Ectodermal cell (in vitro differentiated cells): ENCODE measurements at regions not wholly inside any gene's neighbourhood (a gene's known extent, or its start where the extent isn't known, plus 50 kb on each side); places are given as distances from the start of the nearest gene placed in this dataset.

Experiments used
- H3K27ac ChIP-seq: 2 replicates; pipeline ENCODE4 v1.7.0; 2013; ENCODE audit warnings: mild to moderate bottlenecking, low read depth, low read length; ENCODE audit not compliant: insufficient read depth, poor library complexity, severe bottlenecking
- H3K27me3 ChIP-seq: 2 replicates; pipeline ENCODE4 v1.7.0; 2013; ENCODE audit warnings: mild to moderate bottlenecking, low read length; ENCODE audit not compliant: insufficient read depth, control insufficient read depth, poor library complexity, severe bottlenecking
- H3K36me3 ChIP-seq: one replicate; pipeline ENCODE4 v1.7.0; 2013; ENCODE audit warnings: low read length; ENCODE audit not compliant: control insufficient read depth, insufficient read depth
- H3K4me1 ChIP-seq: one replicate; pipeline ENCODE4 v1.7.0; 2013; ENCODE audit warnings: low read length; ENCODE audit not compliant: control insufficient read depth, insufficient read depth
- H3K4me3 ChIP-seq: 2 replicates; pipeline ENCODE4 v1.7.0; 2013; ENCODE audit warnings: low read depth, low read length, control low read depth; ENCODE audit not compliant: insufficient read depth
- H3K9me3 ChIP-seq: 2 replicates; pipeline ENCODE4 v1.7.0; 2013; ENCODE audit warnings: mild to moderate bottlenecking, low read length, moderate library complexity; ENCODE audit not compliant: control insufficient read depth
- WGBS, 2 experiments: methylation state at CpG; one replicate each; pipeline ENCODE4 v1.1.7; 2013; ENCODE audit warnings: missing lambda C conversion rate in 2 of 2; 5-methylcytosine and 5-hydroxymethylcytosine counted together

DNA sequence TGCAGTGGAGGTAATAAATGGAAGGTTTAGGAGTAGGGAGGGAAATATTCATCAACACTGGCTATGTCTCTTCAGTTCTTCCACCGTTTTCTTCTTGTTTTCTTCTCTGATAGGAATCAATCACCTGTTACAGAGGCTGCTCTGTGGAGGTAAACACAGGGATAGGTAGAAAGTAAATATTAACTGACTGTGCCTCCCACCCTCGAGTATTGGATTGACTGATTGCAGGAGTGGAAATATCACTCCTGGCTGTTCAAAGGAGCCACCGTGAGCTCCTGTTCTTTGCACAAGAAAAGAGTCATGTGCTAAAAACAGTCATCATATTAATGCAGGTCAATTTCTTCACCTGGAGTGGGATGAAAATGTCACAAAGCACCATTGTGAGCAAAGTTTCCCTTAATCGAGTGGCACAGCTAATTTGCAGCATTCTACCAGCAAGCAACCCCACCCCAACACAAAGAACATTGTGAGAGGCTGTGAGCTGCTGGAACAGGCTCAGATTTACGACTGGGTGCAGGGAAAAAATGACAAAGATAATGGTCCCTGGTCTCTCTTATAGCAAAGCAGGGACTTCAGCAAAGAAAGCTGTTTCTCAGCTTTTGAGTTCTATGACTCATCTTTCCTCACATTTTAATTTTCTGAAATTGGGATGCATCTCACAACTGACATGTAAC lies 113.7 kb upstream of the TSPAN5 start:
- H3K36me3 ChIP-seq: no peaks in the 10 kb centered on the region
- H3K27me3 ChIP-seq: no peaks in the 10 kb centered on the region
- WGBS, 2 experiments: 81 to 86% methylated on average over 5 of the region's 5 CpGs
- no peak overlapping the region for H3K4me3 ChIP-seq
- H3K4me1 ChIP-seq: no peaks in the 10 kb centered on the region
- H3K27ac ChIP-seq: no peak overlapping the region
- no peaks in the 10 kb centered on the region for H3K9me3 ChIP-seq

DNA sequence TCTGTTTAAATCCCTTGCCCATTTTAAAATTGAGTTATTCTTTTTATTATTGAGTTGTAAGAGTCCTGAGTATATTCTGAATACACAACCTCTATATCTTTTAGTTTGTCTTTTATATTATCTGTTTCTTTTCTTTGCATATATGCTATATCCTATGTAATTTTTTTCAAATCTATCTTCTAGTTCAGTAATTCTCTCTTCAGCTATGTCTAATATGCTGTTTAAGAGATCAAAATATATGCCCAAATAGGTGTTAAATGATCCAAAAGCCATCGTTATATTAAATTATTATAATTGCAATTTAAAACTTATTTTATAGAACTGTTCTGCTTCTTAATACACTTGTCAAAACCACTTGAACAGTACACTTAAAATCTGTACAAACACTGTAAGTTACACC lies 107.4 kb upstream of the TSPAN5 start:
- no CpG with 5 or more reads among the region's 1 CpG for WGBS, 2 experiments
- no peaks in the 10 kb centered on the region for H3K27me3 ChIP-seq
- H3K27ac ChIP-seq: no peak overlapping the region
- H3K36me3 ChIP-seq: no peaks in the 10 kb centered on the region
- H3K9me3 ChIP-seq: peaks cover 5% of the 10 kb centered on the region
- H3K4me1 ChIP-seq: no peaks in the 10 kb centered on the region
- no peak overlapping the region for H3K4me3 ChIP-seq

DNA sequence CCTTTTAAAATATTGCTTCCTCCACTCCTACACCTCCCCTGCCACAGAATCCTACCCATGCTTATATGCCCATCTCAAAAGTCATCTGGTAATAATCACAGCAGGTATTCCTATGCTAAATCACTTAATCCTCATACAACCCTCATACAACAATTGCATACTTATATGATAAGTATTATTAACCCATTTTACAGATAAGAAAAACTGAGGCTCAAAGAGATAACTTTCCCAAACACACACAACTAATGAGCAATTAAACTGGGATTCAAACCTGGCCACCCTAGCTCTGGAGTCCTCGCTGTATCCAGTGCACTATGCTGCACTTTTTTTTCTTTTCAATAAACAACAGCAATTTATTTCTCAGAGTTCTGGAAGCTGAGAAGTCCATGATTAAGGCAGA lies 99.8 kb upstream of the TSPAN5 start:
- 89 to 93% methylated on average over 1 of the region's 1 CpG for WGBS, 2 experiments

DNA sequence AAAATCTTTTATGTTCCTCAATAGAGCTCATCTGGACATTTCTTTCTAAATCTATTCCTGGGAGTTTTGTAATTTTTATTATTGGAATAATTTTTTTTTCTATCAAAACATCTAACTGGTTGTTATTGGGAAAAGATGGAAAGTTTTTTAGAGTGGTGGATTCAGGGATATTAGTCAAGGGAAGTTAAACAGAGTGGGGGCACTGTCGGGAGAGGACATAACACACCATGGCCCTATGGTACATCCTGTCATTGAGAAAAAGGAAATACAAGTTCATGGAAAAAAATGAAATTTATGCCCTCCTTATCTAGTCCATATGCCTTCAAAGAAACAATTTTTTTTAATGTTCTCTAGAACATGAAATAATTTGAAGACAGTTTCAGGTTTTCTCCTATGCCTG lies 96.3 kb upstream of the TSPAN5 start:
- Histone ChIP-seq H3K27ac (no peak overlapping the region), H3K4me1 (no peaks in the 10 kb centered on the region), H3K36me3 (no peaks in the 10 kb centered on the region), H3K9me3 (no peaks in the 10 kb centered on the region), H3K4me3 (no peak overlapping the region), H3K27me3 (no peaks in the 10 kb centered on the region)
- 88 to 100% methylated on average over 1 of the region's 1 CpG for WGBS, 2 experiments

More for the DNA sequence above, 99.8 kb upstream of the TSPAN5 start:
- Histone ChIP-seq H3K27me3 (no peaks in the 10 kb centered on the region), H3K36me3 (no peaks in the 10 kb centered on the region), H3K9me3 (no peaks in the 10 kb centered on the region), H3K4me3 (no peak overlapping the region), H3K4me1 (no peaks in the 10 kb centered on the region), H3K27ac (no peak overlapping the region)

DNA sequence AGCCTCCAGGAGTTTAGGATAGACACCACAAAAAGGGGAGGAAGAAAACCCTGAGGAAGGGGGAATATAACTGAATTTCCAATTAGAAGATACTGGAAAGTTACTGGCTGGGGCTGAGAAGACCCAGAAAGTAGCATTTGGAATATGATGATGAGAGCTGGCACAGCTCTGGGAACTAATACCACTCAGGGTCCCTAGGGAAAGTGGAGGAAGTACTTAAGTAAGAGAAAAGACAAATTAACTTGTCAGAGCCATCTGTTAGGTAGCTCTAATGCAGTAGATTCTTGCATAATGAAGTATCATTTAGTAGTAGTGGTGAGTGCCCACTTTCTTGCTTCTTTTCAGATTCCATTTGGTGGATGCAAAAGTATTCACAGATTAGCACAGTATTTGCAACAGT lies 90.8 kb upstream of the TSPAN5 start:
- H3K4me3 ChIP-seq: no peak overlapping the region
- no peaks in the 10 kb centered on the region for H3K9me3 ChIP-seq
- no peaks in the 10 kb centered on the region for H3K27me3 ChIP-seq
- H3K27ac ChIP-seq: no peak overlapping the region
- H3K4me1 ChIP-seq: peaks cover 17% of the 10 kb centered on the region
- no peaks in the 10 kb centered on the region for H3K36me3 ChIP-seq

DNA sequence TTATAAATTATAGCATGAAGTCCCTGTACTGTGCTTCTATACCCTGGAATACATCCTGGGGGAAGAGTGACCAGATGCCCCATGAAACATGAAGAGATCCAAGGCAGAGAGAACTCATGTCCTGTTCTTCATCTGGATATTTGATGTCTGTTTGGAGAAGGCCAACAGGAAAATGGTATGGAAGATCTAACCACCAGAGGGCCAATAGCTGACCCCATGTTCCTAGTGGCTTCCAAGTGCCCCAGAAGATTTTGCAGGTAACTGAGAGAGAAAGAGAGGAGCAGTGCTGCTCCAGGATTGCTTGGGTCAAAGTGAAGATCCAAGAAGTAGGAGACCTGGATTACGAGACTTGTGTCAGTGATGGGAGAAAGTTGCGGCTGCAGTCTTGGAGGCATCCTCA lies 90.2 kb upstream of the TSPAN5 start:
- H3K9me3 ChIP-seq: no peaks in the 10 kb centered on the region
- H3K27me3 ChIP-seq: no peaks in the 10 kb centered on the region
- WGBS, 2 experiments: 93 to 96% methylated on average over 2 of the region's 2 CpGs
- no peaks in the 10 kb centered on the region for H3K36me3 ChIP-seq
- H3K27ac ChIP-seq: no peak overlapping the region
- H3K4me1 ChIP-seq: peaks cover 17% of the 10 kb centered on the region
- no peak overlapping the region for H3K4me3 ChIP-seq

- peak overlapping the region; percentile 74 for H3K27ac ChIP-seq
- H3K4me3 ChIP-seq: no peak overlapping the region
- H3K9me3 ChIP-seq: no peaks in the 10 kb centered on the region
- no peaks in the 10 kb centered on the region for H3K36me3 ChIP-seq
- 38 to 45% methylated on average over 7 of the region's 7 CpGs for WGBS, 2 experiments
- H3K4me1 ChIP-seq: peaks cover 17% of the 10 kb centered on the region
- no peaks in the 10 kb centered on the region for H3K27me3 ChIP-seq
Observed at GRCh38 chr4:98747393-98748091, 89.1 kb upstream of the TSPAN5 start.

- 92 to 96% methylated on average over 4 of the region's 4 CpGs for WGBS, 2 experiments
- no peaks in the 10 kb centered on the region for H3K27me3 ChIP-seq
- no peaks in the 10 kb centered on the region for H3K9me3 ChIP-seq
- H3K36me3 ChIP-seq: no peaks in the 10 kb centered on the region
- H3K27ac ChIP-seq: peak overlapping the region; percentile 74
- no peak overlapping the region for H3K4me3 ChIP-seq
- H3K4me1 ChIP-seq: peaks cover 17% of the 10 kb centered on the region
Observed at GRCh38 chr4:98746936-98747335, 88.5 kb upstream of the TSPAN5 start.

DNA sequence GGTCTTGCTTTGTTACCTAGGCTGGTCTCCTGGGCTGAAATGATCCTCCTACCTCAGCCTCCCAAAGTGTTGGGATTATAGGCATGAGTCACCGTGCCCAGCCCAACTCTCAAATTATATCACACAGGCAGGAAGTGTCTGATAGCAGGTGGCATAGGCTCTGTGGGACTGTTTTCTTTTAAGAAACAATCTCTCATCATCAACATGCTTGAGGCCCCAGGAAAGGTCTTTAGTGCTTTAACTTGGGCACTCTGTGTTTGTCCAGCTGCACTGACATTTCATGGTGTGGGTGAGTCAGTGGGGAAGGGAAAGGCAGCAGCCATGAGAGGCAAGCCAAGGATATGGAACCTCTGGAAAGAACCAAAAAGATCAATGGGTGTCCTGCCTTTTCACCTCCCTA lies 88.1 kb upstream of the TSPAN5 start:
- Histone ChIP-seq H3K4me1 (peaks cover 17% of the 10 kb centered on the region), H3K4me3 (no peak overlapping the region), H3K27me3 (no peaks in the 10 kb centered on the region), H3K27ac (peak overlapping the region; percentile 74), H3K9me3 (no peaks in the 10 kb centered on the region), H3K36me3 (no peaks in the 10 kb centered on the region)
- 100% methylated on average over 1 of the region's 1 CpG for WGBS, 2 experiments

- H3K4me3 ChIP-seq: no peak overlapping the region
- 62 to 63% methylated on average over 3 of the region's 3 CpGs for WGBS, 2 experiments
- peaks cover 17% of the 10 kb centered on the region for H3K4me1 ChIP-seq
- H3K36me3 ChIP-seq: no peaks in the 10 kb centered on the region
- no peak overlapping the region for H3K27ac ChIP-seq
- H3K27me3 ChIP-seq: no peaks in the 10 kb centered on the region
- H3K9me3 ChIP-seq: no peaks in the 10 kb centered on the region
Observed at GRCh38 chr4:98745366-98745765, 87.0 kb upstream of the TSPAN5 start.
